Prostate gland (tissue), 2 donors: ENCODE measurements at regions not wholly inside any gene's neighbourhood (a gene's known extent, or its start where the extent isn't known, plus 50 kb on each side); places are given as distances from the start of the nearest gene placed in this dataset.

Source experiments
- DNase-seq: peaks from one replicate; pipeline ENCODE4 v3.0.0-alpha.2; 2019; ENCODE audit warnings: low spot score
- H3K27ac ChIP-seq, 2 donors: fragments of 200-600 bp; sonication (generic); 2 replicates each; pipeline ENCODE4 v1.5.1; 2017 to 2019
- H3K27me3 ChIP-seq: fragments of 200-600 bp; sonication (generic); replicated peaks from 2 replicates; pipeline ENCODE4 v1.5.1; 2019; ENCODE audit not compliant: insufficient read depth
- H3K36me3 ChIP-seq, 2 donors: fragments of 200-600 bp; sonication (generic); 1 replicate in 1 of 2; 2 replicates in 1 of 2; pipeline versions ENCODE4 v1.5.1 to v1.8.1; 2017 to 2019
- H3K4me1 ChIP-seq: fragments of 200-600 bp; sonication (generic); replicated peaks from 2 replicates; pipeline ENCODE4 v1.5.1; 2019
- H3K4me3 ChIP-seq, 2 donors: fragments of 200-600 bp; sonication (generic); 2 replicates each; pipeline ENCODE4 v1.5.1; 2017 to 2019
- H3K9me3 ChIP-seq: fragments of 200-600 bp; sonication (generic); 2 replicates; pipeline ENCODE4 v1.5.1; 2017
- CTCF ChIP-seq, 4 experiments: fragments of 200-600 bp in 2 of 4; fragments of 450-650 bp in 2 of 4; sonication (generic) in 2 of 4; IDR thresholded peaks; 1 replicate in 3 of 4; 2 replicates in 1 of 4; pipeline ENCODE4 v1.5.1; 2016 to 2019; ENCODE audit warnings: antibody characterized with exemption in 4 of 4, mild to moderate bottlenecking in 2 of 4, moderate library complexity in 2 of 4
- POLR2A ChIP-seq: fragments of 450-650 bp; IDR thresholded peaks from one replicate; pipeline ENCODE4 v1.6.1; 2016; ENCODE audit warnings: antibody characterized with exemption, mild to moderate bottlenecking
- POLR2AphosphoS5 ChIP-seq: sonication (generic); formaldehyde crosslinking; IDR thresholded peaks from one replicate; pipeline ENCODE4 v1.6.1; 2017; ENCODE audit warnings: antibody characterized with exemption
- WGBS: methylation state at CpG from one replicate; pipeline ENCODE4 v1.1.5; 2018; 5-methylcytosine and 5-hydroxymethylcytosine counted together
- intact Hi-C: fragments of 100-400 bp; cut with DNase I; formaldehyde crosslinking; loops from one replicate; pipeline ENCODE4 v1.14.2; 2022

GRCh38 chrX:117707948-117708743 is 408.5 kb downstream of the KLHL13 start:
- no peak for TF ChIP-seq CTCF (IDR thresholded peaks at IDR 0.05)
- TF ChIP-seq POLR2AphosphoS5: no peak
- WGBS: 82% methylated on average over 8 of the region's 8 CpGs
- intact Hi-C loops: no loop called here
- Histone ChIP-seq H3K4me3 (no peak overlapping the region), H3K36me3 (no peaks in the 10 kb centered on the region), H3K27me3 (no peaks in the 10 kb centered on the region), H3K27ac (no peak overlapping the region), H3K9me3 (no peaks in the 10 kb centered on the region), H3K4me1 (no peaks in the 10 kb centered on the region)
- no peak for DNase-seq

GRCh38 chrX:117701050-117701449 is 415.6 kb downstream of the KLHL13 start:
- no peak for DNase-seq
- H3K9me3 ChIP-seq: no peaks in the 10 kb centered on the region
- TF ChIP-seq POLR2AphosphoS5 (no peak), CTCF (IDR thresholded peaks at IDR 0.05) (no peak)
- no peaks in the 10 kb centered on the region for H3K27me3 ChIP-seq
- H3K4me1 ChIP-seq: no peaks in the 10 kb centered on the region
- intact Hi-C loops: no loop called here
- H3K36me3 ChIP-seq: no peaks in the 10 kb centered on the region
- no peak overlapping the region for H3K27ac ChIP-seq
- no peak overlapping the region for H3K4me3 ChIP-seq

GRCh38 chrX:117689956-117690355 is 426.7 kb downstream of the KLHL13 start:
- Histone ChIP-seq H3K27me3 (no peaks in the 10 kb centered on the region), H3K36me3 (no peaks in the 10 kb centered on the region), H3K4me3 (no peak overlapping the region), H3K9me3 (no peaks in the 10 kb centered on the region), H3K4me1 (no peaks in the 10 kb centered on the region), H3K27ac (no peak overlapping the region)
- intact Hi-C loops: no loop called here
- no peak for DNase-seq
- WGBS: 66% methylated on average over 3 of the region's 3 CpGs
- TF ChIP-seq CTCF (IDR thresholded peaks at IDR 0.05): no peak
- TF ChIP-seq POLR2AphosphoS5: no peak
- no peak for TF ChIP-seq POLR2A

GRCh38 chrX:117680286-117680685 is 436.3 kb downstream of the KLHL13 start:
- Histone ChIP-seq H3K27ac (no peak overlapping the region), H3K4me1 (no peaks in the 10 kb centered on the region), H3K27me3 (no peaks in the 10 kb centered on the region), H3K4me3 (no peak overlapping the region), H3K36me3 (no peaks in the 10 kb centered on the region), H3K9me3 (no peaks in the 10 kb centered on the region)
- intact Hi-C loops: no loop called here
- WGBS: 93% methylated on average over 1 of the region's 1 CpG
- TF ChIP-seq POLR2AphosphoS5: no peak
- no peak for TF ChIP-seq CTCF (IDR thresholded peaks at IDR 0.05)
- no peak for TF ChIP-seq POLR2A
- no peak for DNase-seq

GRCh38 chrX:117653396-117653795 is 463.2 kb downstream of the KLHL13 start:
- no peak overlapping the region for H3K4me3 ChIP-seq
- no peaks in the 10 kb centered on the region for H3K36me3 ChIP-seq
- no peaks in the 10 kb centered on the region for H3K9me3 ChIP-seq
- H3K4me1 ChIP-seq: no peaks in the 10 kb centered on the region
- no peak for TF ChIP-seq CTCF (IDR thresholded peaks at IDR 0.05)
- no peak for TF ChIP-seq POLR2A
- no peak for TF ChIP-seq POLR2AphosphoS5
- DNase-seq: no peak
- intact Hi-C loops: no loop called here
- no peaks in the 10 kb centered on the region for H3K27me3 ChIP-seq
- H3K27ac ChIP-seq: no peak overlapping the region
